MM.1S (cell line): ENCODE measurements at regions not wholly inside any gene's neighbourhood (a gene's known extent, or its start where the extent isn't known, plus 50 kb on each side); places are given as distances from the start of the nearest gene placed in this dataset.

ENCODE experiments used
- CTCF ChIP-seq: fragments of 300-600 bp; sonication (generic); IDR thresholded peaks from 2 replicates; pipeline ENCODE4 v1.5.1; 2016; ENCODE audit warnings: antibody characterized with exemption, low read length, mixed read lengths
- EZH2 ChIP-seq: fragments of 300-600 bp; sonication (generic); optimal IDR thresholded peaks from 2 replicates; pipeline ENCODE3; 2017; ENCODE audit warnings: low read depth, mild to moderate bottlenecking, antibody characterized with exemption, low read length, mixed read lengths
- EZH2phosphoT487 ChIP-seq: fragments of 300-600 bp; sonication (generic); IDR thresholded peaks from 2 replicates; pipeline ENCODE4 v1.6.1; 2018; ENCODE audit warnings: antibody characterized with exemption, low read length

DNA sequence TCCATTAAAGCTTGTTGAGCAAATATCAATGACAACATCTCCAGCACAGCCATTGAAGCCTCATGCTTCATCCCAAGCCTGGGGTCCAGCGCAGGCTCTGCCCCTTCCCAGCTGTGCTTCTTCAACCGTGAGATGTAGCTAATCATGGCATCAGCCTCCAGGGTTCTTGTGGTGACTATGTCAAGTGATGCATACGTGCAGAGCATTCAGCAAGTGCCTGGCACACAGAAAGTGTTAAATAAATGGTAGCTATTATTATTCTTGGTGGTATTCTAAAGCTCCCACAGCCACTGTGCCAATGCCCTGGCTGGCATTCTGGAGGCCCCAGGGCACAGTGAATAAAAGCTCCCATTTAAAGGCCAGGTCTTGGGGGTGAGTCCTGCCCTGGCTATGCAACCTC, 146.6 kb downstream of the WDR11 start:
- TF ChIP-seq CTCF (no peak), EZH2 (no peak), EZH2phosphoT487 (no peak)
